Skeletal muscle cell (primary cell): ENCODE measurements at regions not wholly inside any gene's neighbourhood (a gene's known extent, or its start where the extent isn't known, plus 50 kb on each side); places are given as distances from the start of the nearest gene placed in this dataset.

Experiments used
- DNase-seq: peaks from one replicate; pipeline ENCODE4 v3.0.0-alpha.2; 2010; ENCODE audit warnings: low read depth
- H3K4me3 ChIP-seq: 2 replicates; pipeline ENCODE4 v1.5.1; 2011; ENCODE audit warnings: low read depth, mild to moderate bottlenecking, control low read depth, low read length, moderate library complexity

GRCh38 chr2:180161415-180161814 is 154.3 kb upstream of the CWC22 start:
- DNase-seq, result no peak

GRCh38 chr2:180159921-180160320 is 152.8 kb upstream of the CWC22 start:
- H3K4me3 ChIP-seq, result no peak overlapping the region
- no peak for DNase-seq

More at GRCh38 chr2:180161415-180161814, 154.3 kb upstream of the CWC22 start:
- no peak overlapping the region for H3K4me3 ChIP-seq

DNA sequence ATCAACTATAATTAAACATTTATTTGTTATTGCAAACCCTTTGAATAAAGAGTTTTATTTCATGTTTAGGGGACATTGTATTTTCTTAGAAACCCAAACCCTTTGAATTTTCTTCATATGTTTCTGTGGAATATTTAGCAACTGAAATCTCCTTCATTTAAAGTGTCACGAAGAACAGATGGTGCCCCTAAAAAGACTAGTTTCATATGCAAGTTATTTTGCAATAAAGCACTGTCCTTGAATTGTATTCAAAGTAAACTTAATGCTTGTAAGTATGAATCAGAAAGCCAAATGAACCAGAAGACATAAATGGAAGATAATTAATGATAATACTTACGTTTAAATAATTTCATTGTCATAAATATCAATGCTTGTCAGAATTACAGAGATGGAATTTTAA is 151.9 kb upstream of the CWC22 start:
- no peak overlapping the region for H3K4me3 ChIP-seq
- DNase-seq, result no peak

GRCh38 chr2:180156651-180157050 is 149.6 kb upstream of the CWC22 start:
- DNase-seq, result no peak
- no peak overlapping the region for H3K4me3 ChIP-seq

DNA sequence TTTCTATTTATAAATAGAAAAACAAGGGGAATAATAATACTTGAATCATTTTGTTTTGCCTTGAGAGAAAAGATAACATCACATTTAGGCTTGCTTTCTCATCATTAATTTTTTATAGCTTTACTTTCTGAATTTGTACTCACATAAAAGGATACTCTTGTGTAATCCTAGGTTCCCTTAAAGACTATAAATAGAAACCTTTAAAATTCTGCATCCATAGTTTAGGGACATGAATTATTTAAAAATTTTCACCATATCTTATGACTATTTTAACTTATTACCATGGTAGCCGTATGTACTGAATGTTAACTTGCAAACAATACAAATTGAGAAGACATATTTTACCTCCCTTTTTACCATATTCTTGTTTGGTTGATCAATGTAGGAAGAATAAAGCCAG is 143.5 kb upstream of the CWC22 start:
- DNase-seq, result no peak
- H3K4me3 ChIP-seq, result no peak overlapping the region

GRCh38 chr2:180146541-180146940 is 139.4 kb upstream of the CWC22 start:
- DNase-seq, result no peak
- no peak overlapping the region for H3K4me3 ChIP-seq

GRCh38 chr2:180146114-180146513 is 139.0 kb upstream of the CWC22 start:
- no peak for DNase-seq
- H3K4me3 ChIP-seq, result no peak overlapping the region

GRCh38 chr2:180145163-180145562 is 138.1 kb upstream of the CWC22 start:
- no peak for DNase-seq
- H3K4me3 ChIP-seq, result no peak overlapping the region

GRCh38 chr2:180144338-180144813 is 137.3 kb upstream of the CWC22 start:
- H3K4me3 ChIP-seq, result no peak overlapping the region
- no peak for DNase-seq

- no peak for DNase-seq
Observed at GRCh38 chr2:180143633-180144337, 136.7 kb upstream of the CWC22 start.

GRCh38 chr2:180141600-180141999 is 134.5 kb upstream of the CWC22 start:
- DNase-seq, result no peak

More at GRCh38 chr2:180143633-180144337, 136.7 kb upstream of the CWC22 start:
- no peak overlapping the region for H3K4me3 ChIP-seq

DNA sequence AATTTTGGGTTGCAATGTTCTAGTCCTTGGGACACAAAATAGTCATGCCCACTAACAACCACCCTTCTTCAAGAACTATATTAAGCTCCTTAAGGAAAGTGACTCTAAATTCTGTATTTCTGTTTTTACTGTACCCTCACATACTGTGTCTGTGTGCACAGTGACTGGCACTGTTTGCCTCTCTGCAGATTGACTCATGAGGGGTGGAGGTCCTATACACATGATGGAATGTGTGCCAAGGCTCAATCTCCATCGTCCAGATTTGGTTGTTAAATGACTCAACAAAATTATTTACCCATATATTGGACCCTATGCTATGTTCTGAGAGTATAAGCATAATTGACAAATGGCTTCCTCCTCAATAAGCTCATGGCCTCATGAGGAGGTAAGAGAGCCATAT is 126.6 kb upstream of the CWC22 start:
- DNase-seq, result no peak
- no peak overlapping the region for H3K4me3 ChIP-seq

More at GRCh38 chr2:180141600-180141999, 134.5 kb upstream of the CWC22 start:
- no peak overlapping the region for H3K4me3 ChIP-seq

GRCh38 chr2:180130403-180130802 is 123.3 kb upstream of the CWC22 start:
- DNase-seq, result no peak
- H3K4me3 ChIP-seq, result no peak overlapping the region

GRCh38 chr2:180128861-180129260 is 121.8 kb upstream of the CWC22 start:
- no peak overlapping the region for H3K4me3 ChIP-seq
- DNase-seq, result no peak

- no peak overlapping the region for H3K4me3 ChIP-seq
- DNase-seq, result peak; percentile 89
Observed at GRCh38 chr2:180125245-180125962, 118.3 kb upstream of the CWC22 start.

DNA sequence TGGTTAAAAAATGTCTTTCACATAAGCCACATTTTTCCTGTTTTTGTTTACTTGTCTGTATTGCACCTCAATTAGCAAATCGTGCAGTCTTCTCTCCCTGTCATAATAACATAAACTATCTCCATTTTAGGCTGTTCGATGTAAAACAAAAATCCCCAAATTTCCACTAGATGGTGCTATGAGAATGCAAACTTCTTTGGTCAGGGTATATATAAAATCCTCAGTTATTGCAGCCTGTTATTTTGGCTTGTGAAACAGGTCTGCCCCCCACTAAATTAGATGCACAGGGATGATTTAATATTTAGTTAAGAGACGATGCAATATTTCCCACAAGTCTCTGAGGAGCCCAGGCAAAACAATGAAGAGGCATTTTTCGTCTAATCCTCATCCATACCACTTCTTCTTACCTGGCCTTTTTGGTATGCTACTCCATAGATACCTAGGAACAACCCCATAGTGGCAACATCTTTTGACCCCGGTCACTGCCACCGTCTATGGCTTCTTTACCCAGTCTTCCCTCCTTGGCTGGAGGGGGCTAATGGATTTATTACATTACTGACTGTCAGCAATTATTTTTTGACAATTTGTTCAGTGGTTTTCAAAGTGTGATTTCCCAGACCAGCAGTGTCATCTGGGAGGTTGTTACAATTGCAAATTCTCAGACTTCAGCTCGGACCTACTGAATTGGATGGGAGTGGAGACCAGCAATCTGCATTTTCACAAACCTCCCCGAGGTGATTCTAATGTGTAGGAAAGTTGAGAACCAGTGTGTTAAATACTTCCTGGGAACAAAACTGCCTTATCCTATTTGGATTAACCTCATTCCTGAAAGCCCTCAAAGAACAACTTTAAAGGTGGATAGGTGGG is 117.4 kb upstream of the CWC22 start:
- no peak overlapping the region for H3K4me3 ChIP-seq
- peak; percentile 15 for DNase-seq

DNA sequence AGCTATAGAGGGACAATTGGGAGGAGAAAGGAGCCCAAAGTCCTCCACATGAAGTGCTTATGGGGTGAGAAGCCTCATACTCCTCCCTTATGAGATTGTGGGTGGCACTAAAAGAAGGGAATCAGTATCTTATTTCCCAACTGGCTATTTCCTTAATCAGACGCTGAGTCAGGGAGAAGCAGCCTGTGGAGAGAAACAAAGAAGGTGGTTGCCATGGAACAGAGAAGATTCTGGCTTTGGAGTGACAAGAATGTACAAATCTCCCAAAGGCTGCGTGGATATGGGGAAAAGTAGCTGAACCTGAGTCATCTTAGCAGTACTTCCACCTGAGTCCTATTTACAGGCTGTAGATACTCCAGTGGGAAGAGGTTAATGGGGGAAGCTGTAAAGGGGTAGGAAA is 115.8 kb upstream of the CWC22 start:
- H3K4me3 ChIP-seq, result no peak overlapping the region
- DNase-seq, result peak; percentile 16

GRCh38 chr2:180115675-180116074 is 108.6 kb upstream of the CWC22 start:
- no peak for DNase-seq
- no peak overlapping the region for H3K4me3 ChIP-seq

GRCh38 chr2:180115269-180115668 is 108.2 kb upstream of the CWC22 start:
- DNase-seq, result no peak
- no peak overlapping the region for H3K4me3 ChIP-seq

DNA sequence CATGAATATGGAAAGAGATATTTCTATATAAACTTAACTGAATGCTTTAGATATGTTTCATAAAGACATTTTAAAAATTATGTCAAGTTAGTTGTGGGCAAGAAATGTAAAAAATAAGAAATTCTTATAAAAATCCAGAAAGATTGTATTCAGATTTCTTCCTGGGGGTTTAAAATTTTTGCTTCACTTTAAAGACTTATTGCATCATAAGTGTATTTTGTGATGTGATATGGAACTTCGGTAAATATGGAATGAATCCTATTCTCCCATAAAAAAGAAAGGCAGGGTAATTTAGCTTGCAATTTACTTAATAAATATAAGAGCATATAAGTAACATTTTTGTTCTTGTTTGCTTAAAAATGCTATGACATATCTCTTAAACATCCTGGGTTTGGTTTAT is 104.8 kb upstream of the CWC22 start:
- DNase-seq, result no peak
- no peak overlapping the region for H3K4me3 ChIP-seq
